Keratinocyte (primary cell): ENCODE measurements at regions not wholly inside any gene's neighbourhood (a gene's known extent, or its start where the extent isn't known, plus 50 kb on each side); places are given as distances from the start of the nearest gene placed in this dataset.

Experiments
- DNase-seq: peaks from one replicate; pipeline ENCODE4 v3.0.0-alpha.2; 2011; ENCODE audit warnings: low read depth, missing footprints, low spot score
- FAIRE-seq: peaks from 2 replicates; lab custom pipeline; 2011; peaks lifted over from hg19 to GRCh38; lab: Jason Lieb, UNC
- H2AFZ ChIP-seq: 2 replicates; pipeline ENCODE4 v1.6.0; 2012; ENCODE audit warnings: low read length, control low read depth, inconsistent platforms; ENCODE audit not compliant: control insufficient read depth
- H3K27ac ChIP-seq: 2 replicates; pipeline ENCODE4 v1.5.1; 2011; ENCODE audit warnings: low read length; ENCODE audit not compliant: control insufficient read depth, insufficient read depth
- H3K27me3 ChIP-seq: 3 replicates; pipeline ENCODE4 v1.6.0; 2011; ENCODE audit warnings: low read length; ENCODE audit not compliant: control insufficient read depth, insufficient read depth; ENCODE audit errors: extremely low read depth
- H3K36me3 ChIP-seq, 2 experiments: 2 replicates in 1 of 2; 3 replicates in 1 of 2; pipeline ENCODE4 v1.5.1; 2011; ENCODE audit warnings: low read length in 2 of 2, mild to moderate bottlenecking in 1 of 2; ENCODE audit not compliant: control insufficient read depth in 2 of 2, insufficient read depth in 2 of 2; ENCODE audit errors: extremely low read depth in 1 of 2
- H3K4me1 ChIP-seq: 3 replicates; pipeline ENCODE4 v1.5.1; 2011; ENCODE audit warnings: low read length; ENCODE audit not compliant: control insufficient read depth, insufficient read depth; ENCODE audit errors: extremely low read depth
- H3K4me2 ChIP-seq: 3 replicates; pipeline ENCODE4 v1.6.0; 2011; ENCODE audit warnings: low read depth, low read length; ENCODE audit not compliant: control insufficient read depth, insufficient read depth; ENCODE audit errors: extremely low read depth
- H3K4me3 ChIP-seq, 3 experiments: fragments of 200-600 bp in 1 of 3; sonication (generic) in 1 of 3; 2 replicates in 2 of 3; 3 replicates in 1 of 3; pipeline ENCODE4 v1.5.1; 2011 to 2016; ENCODE audit warnings: low read length in 3 of 3, mild to moderate bottlenecking in 3 of 3, control low read depth in 2 of 3, inconsistent platforms in 1 of 3, low read depth in 1 of 3, mixed read lengths in 1 of 3, mixed run types in 1 of 3, moderate library complexity in 1 of 3; ENCODE audit not compliant: control insufficient read depth in 2 of 3, insufficient read depth in 2 of 3; ENCODE audit errors: extremely low read depth in 1 of 3
- H3K79me2 ChIP-seq: 2 replicates; pipeline ENCODE4 v1.6.0; 2012; ENCODE audit warnings: low read length; ENCODE audit not compliant: control insufficient read depth, insufficient read depth
- H3K9ac ChIP-seq: 3 replicates; pipeline ENCODE4 v1.6.0; 2011; ENCODE audit warnings: low read length; ENCODE audit not compliant: control insufficient read depth, insufficient read depth; ENCODE audit errors: extremely low read depth
- H3K9me1 ChIP-seq: 3 replicates; pipeline ENCODE4 v1.6.0; 2011; ENCODE audit warnings: low read length; ENCODE audit not compliant: control insufficient read depth, insufficient read depth; ENCODE audit errors: extremely low read depth
- H3K9me3 ChIP-seq: 2 replicates; pipeline ENCODE4 v1.5.1; 2012; ENCODE audit warnings: low read depth, low read length; ENCODE audit not compliant: control insufficient read depth
- H4K20me1 ChIP-seq: 3 replicates; pipeline ENCODE4 v1.6.0; 2011; ENCODE audit warnings: low read length; ENCODE audit not compliant: control insufficient read depth, insufficient read depth; ENCODE audit errors: extremely low read depth
- EZH2 ChIP-seq: IDR thresholded peaks from one replicate; pipeline ENCODE4 v1.6.1; 2012; ENCODE audit warnings: inconsistent platforms, mild to moderate bottlenecking, low read length, moderate library complexity
- dilution Hi-C: fragments of 300-500 bp; cut with MboI; formaldehyde crosslinking; loops from one replicate; pipeline ENCODE4 v1.7.0; 2020; ENCODE audit warnings: low sequenced_read_pairs; ENCODE audit not compliant: extremely low pct_ligation_motif_present
- TF ChIP-seq, protein P1 (sequence below), 3 experiments: IDR thresholded peaks in 1 of 3; conservative IDR thresholded peaks in 1 of 3; optimal IDR thresholded peaks in 1 of 3; 2 replicates in 2 of 3; 3 replicates in 1 of 3; pipeline versions ENCODE3 to v1.5.1; 2011; ENCODE audit warnings: low read length in 3 of 3, mild to moderate bottlenecking in 3 of 3, moderate library complexity in 2 of 3, control low read depth in 1 of 3, inconsistent platforms in 1 of 3; ENCODE audit not compliant: insufficient read depth in 2 of 3; ENCODE audit errors: extremely low read depth in 1 of 3

DNA sequence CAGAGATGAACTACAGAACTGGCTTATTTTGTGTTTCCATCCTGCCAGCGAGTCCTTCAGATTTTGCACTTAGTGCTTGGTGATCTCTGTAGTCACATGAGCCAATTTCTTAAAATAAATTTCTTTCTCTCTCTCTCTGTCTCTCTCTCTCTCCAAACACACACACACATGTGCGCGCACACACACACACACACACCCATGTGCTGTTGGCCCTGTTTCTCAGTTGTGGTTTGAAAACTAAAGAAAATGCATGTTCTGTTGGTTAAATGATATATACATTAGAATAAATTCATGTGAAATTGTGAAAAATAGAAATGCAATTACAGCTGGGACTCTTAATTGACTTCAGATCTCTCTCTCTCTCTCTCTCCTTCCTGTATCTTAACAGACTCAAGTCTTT, 399.3 kb downstream of the FAT4 start:
- Histone ChIP-seq H2AFZ (no peak overlapping the region), H3K4me3 (no peak overlapping the region), H4K20me1 (no peaks in the 10 kb centered on the region), H3K9me1 (no peaks in the 10 kb centered on the region), H3K4me2 (no peak overlapping the region), H3K27ac (no peak overlapping the region), H3K9me3 (no peaks in the 10 kb centered on the region), H3K27me3 (no peaks in the 10 kb centered on the region), H3K36me3 (no peaks in the 10 kb centered on the region), H3K4me1 (no peaks in the 10 kb centered on the region), H3K79me2 (no peaks in the 10 kb centered on the region), H3K9ac (no peak overlapping the region)
- FAIRE-seq: no peak
- no peak for DNase-seq
- TF ChIP-seq, protein P1, sequence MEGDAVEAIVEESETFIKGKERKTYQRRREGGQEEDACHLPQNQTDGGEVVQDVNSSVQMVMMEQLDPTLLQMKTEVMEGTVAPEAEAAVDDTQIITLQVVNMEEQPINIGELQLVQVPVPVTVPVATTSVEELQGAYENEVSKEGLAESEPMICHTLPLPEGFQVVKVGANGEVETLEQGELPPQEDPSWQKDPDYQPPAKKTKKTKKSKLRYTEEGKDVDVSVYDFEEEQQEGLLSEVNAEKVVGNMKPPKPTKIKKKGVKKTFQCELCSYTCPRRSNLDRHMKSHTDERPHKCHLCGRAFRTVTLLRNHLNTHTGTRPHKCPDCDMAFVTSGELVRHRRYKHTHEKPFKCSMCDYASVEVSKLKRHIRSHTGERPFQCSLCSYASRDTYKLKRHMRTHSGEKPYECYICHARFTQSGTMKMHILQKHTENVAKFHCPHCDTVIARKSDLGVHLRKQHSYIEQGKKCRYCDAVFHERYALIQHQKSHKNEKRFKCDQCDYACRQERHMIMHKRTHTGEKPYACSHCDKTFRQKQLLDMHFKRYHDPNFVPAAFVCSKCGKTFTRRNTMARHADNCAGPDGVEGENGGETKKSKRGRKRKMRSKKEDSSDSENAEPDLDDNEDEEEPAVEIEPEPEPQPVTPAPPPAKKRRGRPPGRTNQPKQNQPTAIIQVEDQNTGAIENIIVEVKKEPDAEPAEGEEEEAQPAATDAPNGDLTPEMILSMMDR (optimal IDR thresholded peaks at IDR 0.05 in 1 of 3, IDR thresholded peaks at IDR 0.05 in 1 of 3, conservative IDR thresholded peaks at IDR 0.05 in 1 of 3; ENCODE audit: extremely low read depth in 1 of 3, insufficient read depth in 2 of 3, low read length in 3 of 3): no peak
- no peak for TF ChIP-seq EZH2
- dilution Hi-C loops: no loop called here

DNA sequence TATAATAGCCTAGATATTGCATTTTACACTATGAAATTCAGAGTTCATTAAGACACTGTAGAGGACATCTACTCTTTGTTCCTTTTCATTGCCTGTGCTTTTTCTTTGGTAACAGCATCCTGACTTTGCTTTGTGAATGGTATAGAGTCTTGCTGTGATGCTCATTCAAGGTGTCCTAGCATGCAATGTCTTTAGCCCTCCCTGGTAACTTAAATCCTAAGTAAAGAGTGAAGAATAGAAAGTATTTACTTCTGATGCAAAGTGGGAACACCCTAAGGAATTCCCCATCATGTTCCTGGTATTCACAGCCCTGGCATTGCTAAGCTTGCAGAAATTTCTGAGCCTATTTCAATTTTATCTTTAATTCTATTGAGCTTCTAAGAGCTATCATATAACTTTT, 400.1 kb downstream of the FAT4 start:
- H2AFZ ChIP-seq: no peak overlapping the region
- H3K4me2 ChIP-seq: no peak overlapping the region
- H3K9me1 ChIP-seq: no peaks in the 10 kb centered on the region
- no peaks in the 10 kb centered on the region for H3K4me1 ChIP-seq
- H3K79me2 ChIP-seq: no peaks in the 10 kb centered on the region
- H3K9me3 ChIP-seq: no peaks in the 10 kb centered on the region
- no peak overlapping the region for H3K9ac ChIP-seq
- TF ChIP-seq EZH2: no peak
- TF ChIP-seq, protein P1 (optimal IDR thresholded peaks at IDR 0.05 in 1 of 3, IDR thresholded peaks at IDR 0.05 in 1 of 3, conservative IDR thresholded peaks at IDR 0.05 in 1 of 3; ENCODE audit: extremely low read depth in 1 of 3, insufficient read depth in 2 of 3, low read length in 3 of 3): no peak
- no peaks in the 10 kb centered on the region for H3K27me3 ChIP-seq
- H3K4me3 ChIP-seq: no peak overlapping the region
- no peaks in the 10 kb centered on the region for H3K36me3 ChIP-seq
- dilution Hi-C loops: no loop called here
- no peak overlapping the region for H3K27ac ChIP-seq
- FAIRE-seq (no peak), DNase-seq (no peak)
- no peaks in the 10 kb centered on the region for H4K20me1 ChIP-seq
